ENCODE measurements at regions not wholly inside any gene's neighbourhood (a gene's known extent, or its start where the extent isn't known, plus 50 kb on each side); places are given as distances from the start of the nearest gene placed in this dataset.
A peak's percentile ranks its signal among the peaks of the same experiment; 100 is the strongest.

- FAIRE-seq, result no peak
- no peaks in the 10 kb centered on the region for H3K36me3 ChIP-seq (ENCODE audit: control insufficient read depth, insufficient read depth, low read length)
- H3K27me3 ChIP-seq (ENCODE audit: control insufficient read depth, insufficient read depth, low read length), result no peaks in the 10 kb centered on the region
- DNase-seq (ENCODE audit: low read depth), result no peak
- H3K4me3 ChIP-seq (ENCODE audit: low read depth, low read length), result no peak overlapping the region
- no peak for TF ChIP-seq CTCF (IDR thresholded peaks at IDR 0.05; ENCODE audit: insufficient read depth, low read length, severe bottlenecking)
These were observed 265.4 kb upstream of the DCAF8L1 start for GRCh38 chrX:28246675-28247074.

GRCh38 chrX:28229217-28229616 lies 248.0 kb upstream of the DCAF8L1 start:
- TF ChIP-seq CTCF (IDR thresholded peaks at IDR 0.05; ENCODE audit: insufficient read depth, low read length, severe bottlenecking), result no peak
- no peak overlapping the region for H3K4me3 ChIP-seq (ENCODE audit: low read depth, low read length)
- no peaks in the 10 kb centered on the region for H3K27me3 ChIP-seq (ENCODE audit: control insufficient read depth, insufficient read depth, low read length)
- DNase-seq (ENCODE audit: low read depth) (no peak), FAIRE-seq (no peak)
- H3K36me3 ChIP-seq (ENCODE audit: control insufficient read depth, insufficient read depth, low read length), result no peaks in the 10 kb centered on the region

GRCh38 chrX:28225513-28225912 lies 244.3 kb upstream of the DCAF8L1 start:
- FAIRE-seq, result no peak
- H3K4me3 ChIP-seq (ENCODE audit: low read depth, low read length), result no peak overlapping the region
- no peak for TF ChIP-seq CTCF (IDR thresholded peaks at IDR 0.05; ENCODE audit: insufficient read depth, low read length, severe bottlenecking)

GRCh38 chrX:28223991-28224390 lies 242.7 kb upstream of the DCAF8L1 start:
- no peak for FAIRE-seq
- no peak overlapping the region for H3K4me3 ChIP-seq (ENCODE audit: low read depth, low read length)
- no peak for TF ChIP-seq CTCF (IDR thresholded peaks at IDR 0.05; ENCODE audit: insufficient read depth, low read length, severe bottlenecking)
- H3K27me3 ChIP-seq (ENCODE audit: control insufficient read depth, insufficient read depth, low read length), result no peaks in the 10 kb centered on the region
- no peaks in the 10 kb centered on the region for H3K36me3 ChIP-seq (ENCODE audit: control insufficient read depth, insufficient read depth, low read length)
- DNase-seq (ENCODE audit: low read depth), result no peak

More at GRCh38 chrX:28225513-28225912, 244.3 kb upstream of the DCAF8L1 start:
- H3K36me3 ChIP-seq (ENCODE audit: control insufficient read depth, insufficient read depth, low read length), result no peaks in the 10 kb centered on the region
- DNase-seq (ENCODE audit: low read depth), result no peak
- H3K27me3 ChIP-seq (ENCODE audit: control insufficient read depth, insufficient read depth, low read length), result no peaks in the 10 kb centered on the region

- TF ChIP-seq CTCF (IDR thresholded peaks at IDR 0.05; ENCODE audit: insufficient read depth, low read length, severe bottlenecking), result no peak
- Histone ChIP-seq H3K36me3 (ENCODE audit: control insufficient read depth, insufficient read depth, low read length) (no peaks in the 10 kb centered on the region), H3K27me3 (ENCODE audit: control insufficient read depth, insufficient read depth, low read length) (no peaks in the 10 kb centered on the region), H3K4me3 (ENCODE audit: low read depth, low read length) (no peak overlapping the region)
- DNase-seq (ENCODE audit: low read depth) (no peak), FAIRE-seq (no peak)
These were observed 242.2 kb upstream of the DCAF8L1 start for GRCh38 chrX:28223469-28223868.

- Histone ChIP-seq H3K27me3 (ENCODE audit: control insufficient read depth, insufficient read depth, low read length) (no peaks in the 10 kb centered on the region), H3K4me3 (ENCODE audit: low read depth, low read length) (no peak overlapping the region), H3K36me3 (ENCODE audit: control insufficient read depth, insufficient read depth, low read length) (no peaks in the 10 kb centered on the region)
- DNase-seq (ENCODE audit: low read depth) (peak; percentile 78), FAIRE-seq (no peak)
- TF ChIP-seq CTCF (IDR thresholded peaks at IDR 0.05; ENCODE audit: insufficient read depth, low read length, severe bottlenecking), result no peak
These were observed 224.7 kb upstream of the DCAF8L1 start for GRCh38 chrX:28205905-28206304.

Data from bronchial epithelial cell (primary cell).